HFF-Myc (cell line): ENCODE measurements at regions not wholly inside any gene's neighbourhood (a gene's known extent, or its start where the extent isn't known, plus 50 kb on each side); places are given as distances from the start of the nearest gene placed in this dataset.

ENCODE experiments used
- DNase-seq: peaks from one replicate; pipeline ENCODE4 v3.0.0-alpha.2; 2011; ENCODE audit warnings: low read depth; ENCODE audit errors: extremely low read depth
- H3K4me3 ChIP-seq: replicated peaks from 2 replicates; pipeline ENCODE4 v1.5.1; 2011; ENCODE audit warnings: low read depth, mild to moderate bottlenecking, control low read depth, low read length
- CTCF ChIP-seq: IDR thresholded peaks from 2 replicates; pipeline ENCODE4 v1.5.1; 2012; ENCODE audit warnings: mild to moderate bottlenecking, low read depth, low read length, control low read depth; ENCODE audit errors: missing control alignments

GRCh38 chrX:39506131-39506530 is 591.6 kb downstream of the BCOR start:
- TF ChIP-seq CTCF, result no peak
- H3K4me3 ChIP-seq, result no peak overlapping the region
- DNase-seq, result no peak

- DNase-seq, result no peak
- TF ChIP-seq CTCF, result no peak
- H3K4me3 ChIP-seq, result no peak overlapping the region
Observed at GRCh38 chrX:39507034-39507433, 590.7 kb downstream of the BCOR start.

GRCh38 chrX:39507617-39508299 is 590.0 kb downstream of the BCOR start:
- TF ChIP-seq CTCF, result no peak
- H3K4me3 ChIP-seq, result no peak overlapping the region

GRCh38 chrX:39508300-39508692 is 589.5 kb downstream of the BCOR start:
- no peak for TF ChIP-seq CTCF
- DNase-seq, result no peak
- no peak overlapping the region for H3K4me3 ChIP-seq

More at GRCh38 chrX:39507617-39508299, 590.0 kb downstream of the BCOR start:
- no peak for DNase-seq

- no peak for DNase-seq
- no peak overlapping the region for H3K4me3 ChIP-seq
- TF ChIP-seq CTCF, result no peak
Observed at GRCh38 chrX:39509157-39509556, 588.6 kb downstream of the BCOR start.

- no peak for TF ChIP-seq CTCF
- H3K4me3 ChIP-seq, result no peak overlapping the region
- DNase-seq, result no peak
Observed at GRCh38 chrX:39513836-39514235, 583.9 kb downstream of the BCOR start.

- no peak for TF ChIP-seq CTCF
- no peak overlapping the region for H3K4me3 ChIP-seq
- DNase-seq, result no peak
Observed at GRCh38 chrX:39514801-39515200, 583.0 kb downstream of the BCOR start.
